Endothelial cell of umbilical vein (primary cell): ENCODE measurements at regions not wholly inside any gene's neighbourhood (a gene's known extent, or its start where the extent isn't known, plus 50 kb on each side); places are given as distances from the start of the nearest gene placed in this dataset.

ENCODE experiments used
- BruUV-seq: library from RNA; stranded (reverse); fragments of 400-500 nt; replicated peaks from 2 replicates; lab custom pipeline; 2021; lab: Mats Ljungman, UMichigan
- CTCF ChIA-PET: fragments of 300-600, 350-600 bp; sonication (Branson Sonifier 250); formaldehyde crosslinking; loops from one replicate; lab custom pipeline; 2021; ENCODE audit warnings: antibody characterized with exemption, inconsistent platforms; lab: Charles Lee
- POLR2A ChIA-PET: fragments of 300-600, 350-600 bp; sonication (Branson Sonifier 250); formaldehyde crosslinking; loops from one replicate; lab custom pipeline; 2021; ENCODE audit warnings: antibody characterized with exemption, inconsistent platforms; lab: Charles Lee
- DNase-seq: peaks from one replicate; pipeline ENCODE4 v3.0.0-alpha.2; 2011; ENCODE audit warnings: low read depth, low spot score
- FAIRE-seq: peaks from 2 replicates; lab custom pipeline; 2011; peaks lifted over from hg19 to GRCh38; lab: Jason Lieb, UNC
- H2AFZ ChIP-seq: 2 replicates; pipeline ENCODE4 v1.6.0; 2012; ENCODE audit warnings: low read depth, low read length, control low read depth, inconsistent platforms
- H3K27ac ChIP-seq: 2 replicates; pipeline ENCODE4 v1.5.1; 2011; ENCODE audit warnings: low read depth, mild to moderate bottlenecking, control low read depth, low read length, moderate library complexity; ENCODE audit not compliant: insufficient read depth
- H3K27me3 ChIP-seq, 2 experiments: 2 replicates each; pipeline versions ENCODE4 v1.6.0 to v1.6.1; 2011; ENCODE audit warnings: low read length in 2 of 2, mixed read lengths in 1 of 2; ENCODE audit not compliant: control insufficient read depth in 2 of 2, insufficient read depth in 2 of 2
- H3K36me3 ChIP-seq, 2 experiments: 2 replicates in 1 of 2; 3 replicates in 1 of 2; pipeline ENCODE4 v1.5.1; 2011; ENCODE audit warnings: low read length in 2 of 2, mild to moderate bottlenecking in 1 of 2, moderate library complexity in 1 of 2; ENCODE audit not compliant: control insufficient read depth in 2 of 2, insufficient read depth in 2 of 2; ENCODE audit errors: extremely low read depth in 1 of 2
- H3K4me1 ChIP-seq: 3 replicates; pipeline ENCODE4 v1.5.1; 2011; ENCODE audit warnings: mild to moderate bottlenecking, low read length; ENCODE audit not compliant: control insufficient read depth, insufficient read depth; ENCODE audit errors: extremely low read depth
- H3K4me2 ChIP-seq: 2 replicates; pipeline ENCODE4 v1.6.1; 2011; ENCODE audit warnings: low read length, control low read depth, mixed read lengths; ENCODE audit not compliant: insufficient read depth
- H3K4me3 ChIP-seq, 3 experiments: fragments of 200-600 bp in 1 of 3; sonication (generic), shearing (Covaris generic) in 1 of 3; replicated peaks in 1 of 3; 2 replicates each; pipeline ENCODE4 v1.5.1; 2011 to 2016; ENCODE audit warnings: control low read depth in 3 of 3, low read length in 3 of 3, mild to moderate bottlenecking in 2 of 3, inconsistent platforms in 1 of 3, low read depth in 1 of 3, moderate library complexity in 1 of 3; ENCODE audit not compliant: insufficient read depth in 1 of 3
- H3K79me2 ChIP-seq: 2 replicates; pipeline ENCODE4 v1.6.0; 2012; ENCODE audit warnings: low read length, inconsistent platforms; ENCODE audit not compliant: control insufficient read depth, insufficient read depth
- H3K9ac ChIP-seq: replicated peaks from 2 replicates; pipeline ENCODE3; 2011; ENCODE audit warnings: low read length, control low read depth; ENCODE audit not compliant: insufficient read depth; ENCODE audit errors: extremely low read depth
- H3K9me1 ChIP-seq: replicated peaks from 3 replicates; pipeline ENCODE4 v1.6.0; 2011; ENCODE audit warnings: mild to moderate bottlenecking, low read length; ENCODE audit not compliant: control insufficient read depth, insufficient read depth; ENCODE audit errors: extremely low read depth
- H3K9me3 ChIP-seq: replicated peaks from 2 replicates; pipeline ENCODE4 v1.5.1; 2012; ENCODE audit warnings: low read length, inconsistent platforms; ENCODE audit not compliant: control insufficient read depth, insufficient read depth
- H4K20me1 ChIP-seq: replicated peaks from 2 replicates; pipeline ENCODE3; 2011; ENCODE audit warnings: mild to moderate bottlenecking, low read length; ENCODE audit not compliant: control insufficient read depth, insufficient read depth; ENCODE audit errors: extremely low read depth
- EZH2 ChIP-seq: IDR thresholded peaks from 2 replicates; pipeline ENCODE4 v1.6.1; 2012; ENCODE audit warnings: borderline replicate concordance, low read depth, mild to moderate bottlenecking, moderate library complexity, low read length, inconsistent platforms; ENCODE audit not compliant: severe bottlenecking
- FOS ChIP-seq: IDR thresholded peaks from 2 replicates; pipeline ENCODE4 v1.6.1; 2011; ENCODE audit warnings: mild to moderate bottlenecking, low read length, moderate library complexity, borderline replicate concordance; ENCODE audit not compliant: insufficient read depth
- GATA2 ChIP-seq: IDR thresholded peaks from 2 replicates; pipeline ENCODE4 v1.7.0; 2011; ENCODE audit warnings: low read depth, mild to moderate bottlenecking, moderate library complexity, mixed read lengths, low read length; ENCODE audit not compliant: insufficient read length, insufficient read depth
- JUN ChIP-seq: IDR thresholded peaks from 2 replicates; pipeline ENCODE4 v1.6.1; 2011; ENCODE audit warnings: borderline replicate concordance, low read depth; ENCODE audit not compliant: insufficient read length, insufficient read depth
- MAX ChIP-seq: IDR thresholded peaks from 2 replicates; pipeline ENCODE4 v1.6.1; 2011; ENCODE audit not compliant: insufficient read depth, insufficient read length
- MYC ChIP-seq: IDR thresholded peaks from one replicate; pipeline ENCODE4 v1.6.1; 2011; ENCODE audit warnings: mild to moderate bottlenecking, low read depth, low read length
- POLR2A ChIP-seq: IDR thresholded peaks from 2 replicates; pipeline ENCODE4 v1.6.1; 2012; ENCODE audit warnings: low read depth, mild to moderate bottlenecking, control low read depth, low read length
- POLR2AphosphoS5 ChIP-seq: IDR thresholded peaks from 2 replicates; pipeline ENCODE4 v1.6.1; 2012; ENCODE audit warnings: low read depth, mild to moderate bottlenecking, control low read depth, low read length, moderate library complexity; ENCODE audit not compliant: insufficient read depth
- dilution Hi-C: fragments of 300-500 bp; cut with MboI; formaldehyde crosslinking; loops from one replicate; pipeline ENCODE4 v1.15.0; 2019; ENCODE audit warnings: low sequenced_read_pairs; ENCODE audit not compliant: extremely low pct_ligation_motif_present
- intact Hi-C: fragments of 100-400 bp; cut with micrococcal nuclease; formaldehyde crosslinking; loops from one replicate; pipeline ENCODE4 v1.10.0; 2022
- TF ChIP-seq, protein P1 (sequence below), 2 donors: IDR thresholded peaks; 1 replicate in 1 of 2; 2 replicates in 1 of 2; pipeline ENCODE4 v1.5.1; 2011; ENCODE audit warnings: low read length in 2 of 2, mild to moderate bottlenecking in 2 of 2, moderate library complexity in 2 of 2, control low read depth in 1 of 2, inconsistent platforms in 1 of 2, low read depth in 1 of 2; ENCODE audit not compliant: insufficient read depth in 1 of 2; ENCODE audit errors: extremely low read depth in 1 of 2

- Histone ChIP-seq H2AFZ (no peak overlapping the region), H3K4me2 (no peak overlapping the region), H3K4me3 (no peak overlapping the region), H3K79me2 (no peaks in the 10 kb centered on the region), H3K36me3 (no peaks in the 10 kb centered on the region), H3K9me1 (no peaks in the 10 kb centered on the region), H3K27ac (no peak overlapping the region), H3K27me3 (no peaks in the 10 kb centered on the region), H4K20me1 (no peaks in the 10 kb centered on the region), H3K9me3 (no peaks in the 10 kb centered on the region), H3K9ac (no peak overlapping the region), H3K4me1 (no peaks in the 10 kb centered on the region)
- intact Hi-C loops: no loop called here
- FAIRE-seq (no peak), DNase-seq (no peak)
- ChIA-PET POLR2A (no interaction called here), CTCF (no interaction called here)
- no peak for TF ChIP-seq GATA2
- no peak for TF ChIP-seq POLR2A
- TF ChIP-seq, protein P1, sequence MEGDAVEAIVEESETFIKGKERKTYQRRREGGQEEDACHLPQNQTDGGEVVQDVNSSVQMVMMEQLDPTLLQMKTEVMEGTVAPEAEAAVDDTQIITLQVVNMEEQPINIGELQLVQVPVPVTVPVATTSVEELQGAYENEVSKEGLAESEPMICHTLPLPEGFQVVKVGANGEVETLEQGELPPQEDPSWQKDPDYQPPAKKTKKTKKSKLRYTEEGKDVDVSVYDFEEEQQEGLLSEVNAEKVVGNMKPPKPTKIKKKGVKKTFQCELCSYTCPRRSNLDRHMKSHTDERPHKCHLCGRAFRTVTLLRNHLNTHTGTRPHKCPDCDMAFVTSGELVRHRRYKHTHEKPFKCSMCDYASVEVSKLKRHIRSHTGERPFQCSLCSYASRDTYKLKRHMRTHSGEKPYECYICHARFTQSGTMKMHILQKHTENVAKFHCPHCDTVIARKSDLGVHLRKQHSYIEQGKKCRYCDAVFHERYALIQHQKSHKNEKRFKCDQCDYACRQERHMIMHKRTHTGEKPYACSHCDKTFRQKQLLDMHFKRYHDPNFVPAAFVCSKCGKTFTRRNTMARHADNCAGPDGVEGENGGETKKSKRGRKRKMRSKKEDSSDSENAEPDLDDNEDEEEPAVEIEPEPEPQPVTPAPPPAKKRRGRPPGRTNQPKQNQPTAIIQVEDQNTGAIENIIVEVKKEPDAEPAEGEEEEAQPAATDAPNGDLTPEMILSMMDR (IDR thresholded peaks at IDR 0.05; ENCODE audit: extremely low read depth in 1 of 2, insufficient read depth in 1 of 2, low read depth in 1 of 2, low read length in 2 of 2): no peak
- no peak for TF ChIP-seq MYC
- TF ChIP-seq JUN: no peak
- dilution Hi-C loops: no loop called here
- no TSS peak for BruUV-seq
Observed at GRCh38 chr3:46123646-46124045, 84.5 kb downstream of the CCR1 start.

DNA sequence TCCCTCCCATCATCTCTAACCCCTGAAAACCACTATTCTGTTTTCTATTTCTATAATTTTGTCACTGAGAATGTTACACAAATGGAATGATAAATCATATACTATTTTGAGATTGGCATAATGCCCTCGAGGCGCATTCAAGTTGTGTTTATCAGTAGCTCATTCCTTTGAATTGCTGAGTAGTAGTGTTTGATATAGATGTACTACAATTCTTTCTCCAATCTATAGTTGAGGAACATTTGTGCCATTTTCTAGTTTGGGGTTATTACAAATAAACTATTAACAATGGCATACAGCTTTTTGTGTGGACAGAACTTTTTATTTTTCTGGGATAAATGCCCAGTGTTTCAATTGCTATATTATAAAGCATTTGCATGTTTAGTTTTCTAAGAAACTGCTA, 86.0 kb downstream of the CCR1 start:
- DNase-seq (no peak), FAIRE-seq (no peak)
- no peak overlapping the region for H3K4me2 ChIP-seq
- no peaks in the 10 kb centered on the region for H3K79me2 ChIP-seq
- H3K27me3 ChIP-seq: no peaks in the 10 kb centered on the region
- no peaks in the 10 kb centered on the region for H3K36me3 ChIP-seq
- H3K9ac ChIP-seq: no peak overlapping the region
- no TSS peak for BruUV-seq
- H3K27ac ChIP-seq: no peak overlapping the region
- TF ChIP-seq JUN (no peak), POLR2AphosphoS5 (no peak), EZH2 (no peak), MYC (no peak), GATA2 (no peak), FOS (no peak), MAX (no peak), POLR2A (no peak)
- TF ChIP-seq, protein P1 (IDR thresholded peaks at IDR 0.05; ENCODE audit: extremely low read depth in 1 of 2, insufficient read depth in 1 of 2, low read depth in 1 of 2, low read length in 2 of 2): no peak
- H3K9me3 ChIP-seq: no peaks in the 10 kb centered on the region
- dilution Hi-C loops (no loop called here), intact Hi-C loops (no loop called here)
- H3K4me1 ChIP-seq: no peaks in the 10 kb centered on the region
- no peaks in the 10 kb centered on the region for H4K20me1 ChIP-seq
- ChIA-PET POLR2A (interaction anchor here (0.6 kb wide), 1 partner anchor 1875 kb away, joined by 9 read pairs; no protein-coding TSS in a partner anchor), CTCF (no interaction called here)
- no peak overlapping the region for H3K4me3 ChIP-seq
- no peak overlapping the region for H2AFZ ChIP-seq
- H3K9me1 ChIP-seq: no peaks in the 10 kb centered on the region
